NCI-H1417 treated with DMSO at 0.1 percent for 48 hours (cell line): ENCODE measurements at regions not wholly inside any gene's neighbourhood (a gene's known extent, or its start where the extent isn't known, plus 50 kb on each side); places are given as distances from the start of the nearest gene placed in this dataset.
A peak's percentile ranks its signal among the peaks of the same experiment; 100 is the strongest.

Experiments
- DNase-seq: peaks from one replicate; lab custom pipeline; 2025; lab: John Stamatoyannopoulos, UW

GRCh38 chr3:165283328-165283727 lies 87.1 kb upstream of the SLITRK3 start:
- no peak for DNase-seq

GRCh38 chr3:165279471-165279870 lies 83.3 kb upstream of the SLITRK3 start:
- no peak for DNase-seq

GRCh38 chr3:165273411-165273810 lies 77.2 kb upstream of the SLITRK3 start:
- DNase-seq: no peak

- DNase-seq: no peak
Measured at GRCh38 chr3:165259541-165260193, 63.5 kb upstream of the SLITRK3 start.

- DNase-seq: no peak
Measured at GRCh38 chr3:165256554-165257065, 60.4 kb upstream of the SLITRK3 start.

GRCh38 chr3:165254812-165255211 lies 58.6 kb upstream of the SLITRK3 start:
- DNase-seq: peak; percentile 61
